DND-41 (cell line): ENCODE measurements at regions not wholly inside any gene's neighbourhood (a gene's known extent, or its start where the extent isn't known, plus 50 kb on each side); places are given as distances from the start of the nearest gene placed in this dataset.

Source experiments
- EZH2 ChIP-seq: IDR thresholded peaks from 3 replicates; pipeline ENCODE4 v1.6.1; 2012; ENCODE audit warnings: borderline replicate concordance, low read depth, mild to moderate bottlenecking, moderate library complexity, low read length, inconsistent platforms; ENCODE audit not compliant: severe bottlenecking
- TF ChIP-seq, protein P1 (sequence below): IDR thresholded peaks from 2 replicates; pipeline ENCODE4 v1.5.1; 2012; ENCODE audit warnings: borderline replicate concordance, low read length, moderate library complexity, mild to moderate bottlenecking; ENCODE audit not compliant: poor library complexity, severe bottlenecking; ENCODE audit errors: extremely low read depth

DNA sequence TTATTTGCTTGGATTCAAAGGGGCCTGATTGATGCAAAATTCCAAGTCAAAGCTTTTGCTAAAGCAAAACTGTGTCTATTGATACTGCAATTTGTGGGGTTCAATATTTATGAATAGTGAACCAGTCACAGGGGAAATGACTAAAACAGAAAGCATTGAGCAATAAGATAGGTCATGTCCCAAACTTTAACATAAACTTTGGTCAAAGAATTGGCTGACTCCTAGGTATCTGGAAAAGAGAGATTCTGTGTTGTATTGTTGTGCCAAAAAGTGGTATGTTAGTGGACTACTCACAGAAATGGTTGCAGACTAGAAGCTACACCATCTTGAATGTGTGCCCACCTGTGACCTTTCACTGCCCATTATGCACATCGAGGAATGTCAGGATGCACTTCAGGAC lies 585.5 kb upstream of the RGMB start:
- TF ChIP-seq, protein P1, sequence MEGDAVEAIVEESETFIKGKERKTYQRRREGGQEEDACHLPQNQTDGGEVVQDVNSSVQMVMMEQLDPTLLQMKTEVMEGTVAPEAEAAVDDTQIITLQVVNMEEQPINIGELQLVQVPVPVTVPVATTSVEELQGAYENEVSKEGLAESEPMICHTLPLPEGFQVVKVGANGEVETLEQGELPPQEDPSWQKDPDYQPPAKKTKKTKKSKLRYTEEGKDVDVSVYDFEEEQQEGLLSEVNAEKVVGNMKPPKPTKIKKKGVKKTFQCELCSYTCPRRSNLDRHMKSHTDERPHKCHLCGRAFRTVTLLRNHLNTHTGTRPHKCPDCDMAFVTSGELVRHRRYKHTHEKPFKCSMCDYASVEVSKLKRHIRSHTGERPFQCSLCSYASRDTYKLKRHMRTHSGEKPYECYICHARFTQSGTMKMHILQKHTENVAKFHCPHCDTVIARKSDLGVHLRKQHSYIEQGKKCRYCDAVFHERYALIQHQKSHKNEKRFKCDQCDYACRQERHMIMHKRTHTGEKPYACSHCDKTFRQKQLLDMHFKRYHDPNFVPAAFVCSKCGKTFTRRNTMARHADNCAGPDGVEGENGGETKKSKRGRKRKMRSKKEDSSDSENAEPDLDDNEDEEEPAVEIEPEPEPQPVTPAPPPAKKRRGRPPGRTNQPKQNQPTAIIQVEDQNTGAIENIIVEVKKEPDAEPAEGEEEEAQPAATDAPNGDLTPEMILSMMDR, result no peak
- TF ChIP-seq EZH2, result no peak
